ENCODE measurements at regions not wholly inside any gene's neighbourhood (a gene's known extent, or its start where the extent isn't known, plus 50 kb on each side); places are given as distances from the start of the nearest gene placed in this dataset.
"Not testable (repeated sequence)": the region's sequence is repeated elsewhere in the genome, so short reads cannot be mapped to it uniquely, and the experiment has no call there.

DNA sequence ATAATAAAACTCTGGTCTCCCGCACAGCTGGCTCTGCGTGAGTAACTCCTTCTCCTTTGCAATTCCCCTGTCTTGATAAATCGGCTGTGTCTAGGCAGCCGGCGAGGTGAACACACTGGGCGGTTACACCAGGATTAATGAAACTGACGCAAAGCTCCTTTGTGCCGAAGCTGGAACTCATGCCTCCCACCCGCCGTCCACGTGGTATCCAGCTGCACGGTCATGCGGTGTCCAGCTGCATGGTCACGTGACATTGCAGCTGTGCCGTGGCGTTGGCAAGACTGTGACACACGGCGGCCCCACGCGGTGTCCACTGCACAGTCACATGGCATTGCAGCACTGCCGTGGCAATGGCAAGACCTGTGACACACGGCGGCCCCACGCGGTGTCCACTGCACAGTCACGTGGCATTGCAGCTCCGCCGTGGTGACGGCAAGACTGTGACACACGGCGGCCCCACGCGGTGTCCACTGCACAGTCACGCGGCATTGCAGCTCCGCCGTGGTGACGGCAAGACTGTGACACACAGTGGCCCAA lies 350.6 kb downstream of the CNTNAP3B start:
- DNase-seq; H3K36me3 ChIP-seq (ENCODE audit: control insufficient read depth in 1 of 2, insufficient read depth in 2 of 2, low read length in 1 of 2); H3K4me3 ChIP-seq (ENCODE audit: low read length in 2 of 2); H3K27me3 ChIP-seq (ENCODE audit: control insufficient read depth in 1 of 2, insufficient read depth in 2 of 2, low read length in 1 of 2); intact Hi-C loops (cut with DNase I); H3K27ac ChIP-seq (ENCODE audit: low read depth in 1 of 2, low read length in 2 of 2); ATAC-seq (ENCODE audit: low FRiP score); H3K9me3 ChIP-seq (ENCODE audit: control insufficient read depth, low read length); H3K4me1 ChIP-seq (ENCODE audit: control insufficient read depth in 1 of 2, insufficient read depth in 2 of 2, low read length in 2 of 2): not testable (repeated sequence)
- WGBS, 2 donors: 97 to 98% methylated on average over 38 of the region's 38 CpGs

DNA sequence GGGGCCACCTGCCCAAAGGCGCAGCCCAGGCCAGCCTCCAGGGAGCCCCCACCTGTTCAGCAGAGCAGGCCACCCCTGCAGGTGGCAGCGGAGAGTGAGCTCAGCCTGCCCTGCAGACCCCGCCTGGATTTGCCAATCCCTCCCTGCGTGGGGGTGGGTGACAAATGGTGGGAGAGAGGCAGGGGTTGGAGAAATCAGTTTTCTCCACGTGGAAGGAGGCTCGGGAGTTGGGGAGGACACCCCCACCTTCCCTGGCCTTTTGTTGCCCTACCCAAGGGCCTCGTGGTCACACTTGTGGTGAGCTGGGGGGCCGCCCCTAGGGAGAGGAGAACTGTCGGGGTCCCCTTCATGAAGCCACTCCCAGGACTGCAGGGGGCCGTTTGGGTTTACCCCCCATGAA lies 351.7 kb downstream of the CNTNAP3B start:
- H3K36me3 ChIP-seq (ENCODE audit: control insufficient read depth in 1 of 2, insufficient read depth in 2 of 2, low read length in 1 of 2); H3K27me3 ChIP-seq (ENCODE audit: control insufficient read depth in 1 of 2, insufficient read depth in 2 of 2, low read length in 1 of 2); H3K4me1 ChIP-seq (ENCODE audit: control insufficient read depth in 1 of 2, insufficient read depth in 2 of 2, low read length in 2 of 2); H3K4me3 ChIP-seq (ENCODE audit: low read length in 2 of 2); H3K9me3 ChIP-seq (ENCODE audit: control insufficient read depth, low read length); ATAC-seq (ENCODE audit: low FRiP score); H3K27ac ChIP-seq (ENCODE audit: low read depth in 1 of 2, low read length in 2 of 2); intact Hi-C loops (cut with DNase I): not testable (repeated sequence)
- 81 to 86% methylated on average over 3 to 5 of the region's 10 CpGs for WGBS, 2 donors
- peak in 1 of 2 donors; percentile 38 for DNase-seq

GRCh38 chr9:41772541-41772940 lies 356.7 kb downstream of the CNTNAP3B start:
- H3K4me1 ChIP-seq (ENCODE audit: control insufficient read depth in 1 of 2, insufficient read depth in 2 of 2, low read length in 2 of 2); H3K27ac ChIP-seq (ENCODE audit: low read depth in 1 of 2, low read length in 2 of 2); intact Hi-C loops (cut with DNase I); H3K27me3 ChIP-seq (ENCODE audit: control insufficient read depth in 1 of 2, insufficient read depth in 2 of 2, low read length in 1 of 2); H3K9me3 ChIP-seq (ENCODE audit: control insufficient read depth, low read length); H3K36me3 ChIP-seq (ENCODE audit: control insufficient read depth in 1 of 2, insufficient read depth in 2 of 2, low read length in 1 of 2); ATAC-seq (ENCODE audit: low FRiP score); H3K4me3 ChIP-seq (ENCODE audit: low read length in 2 of 2): not testable (repeated sequence)
- peak in 1 of 2 donors; percentile 57 for DNase-seq
- WGBS, 2 donors: 60 to 75% methylated on average over 5 to 6 of the region's 7 CpGs

GRCh38 chr9:41771693-41772092 lies 357.5 kb downstream of the CNTNAP3B start:
- ATAC-seq (ENCODE audit: low FRiP score); H3K4me3 ChIP-seq (ENCODE audit: low read length in 2 of 2); intact Hi-C loops (cut with DNase I); H3K4me1 ChIP-seq (ENCODE audit: control insufficient read depth in 1 of 2, insufficient read depth in 2 of 2, low read length in 2 of 2); H3K9me3 ChIP-seq (ENCODE audit: control insufficient read depth, low read length); H3K36me3 ChIP-seq (ENCODE audit: control insufficient read depth in 1 of 2, insufficient read depth in 2 of 2, low read length in 1 of 2); H3K27ac ChIP-seq (ENCODE audit: low read depth in 1 of 2, low read length in 2 of 2); H3K27me3 ChIP-seq (ENCODE audit: control insufficient read depth in 1 of 2, insufficient read depth in 2 of 2, low read length in 1 of 2); DNase-seq: not testable (repeated sequence)
- 86 to 93% methylated on average over 4 to 5 of the region's 12 CpGs for WGBS, 2 donors

DNA sequence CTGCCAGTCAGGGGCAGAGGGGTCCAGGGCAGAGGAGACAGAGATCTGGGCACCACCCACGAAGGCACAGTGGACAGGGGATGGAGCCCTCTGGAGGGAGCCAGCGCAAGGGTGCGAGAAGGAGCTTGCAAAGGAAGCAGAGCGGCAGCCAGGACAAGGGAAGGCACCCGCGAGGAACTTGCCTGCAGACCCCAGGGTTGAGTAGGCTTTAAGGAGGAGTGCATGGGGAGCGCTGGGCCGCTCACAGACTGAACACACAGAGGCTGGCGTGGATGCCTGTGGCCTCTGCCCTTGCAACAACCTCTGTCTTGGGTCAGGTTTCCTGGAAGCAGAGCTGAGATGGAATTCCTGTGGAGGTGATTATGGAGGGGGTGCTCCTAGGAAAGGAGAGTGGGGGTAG lies 374.4 kb downstream of the CNTNAP3B start:
- H3K36me3 ChIP-seq (ENCODE audit: control insufficient read depth in 1 of 2, insufficient read depth in 2 of 2, low read length in 1 of 2); ATAC-seq (ENCODE audit: low FRiP score); H3K27me3 ChIP-seq (ENCODE audit: control insufficient read depth in 1 of 2, insufficient read depth in 2 of 2, low read length in 1 of 2); H3K27ac ChIP-seq (ENCODE audit: low read depth in 1 of 2, low read length in 2 of 2); H3K4me1 ChIP-seq (ENCODE audit: control insufficient read depth in 1 of 2, insufficient read depth in 2 of 2, low read length in 2 of 2); H3K9me3 ChIP-seq (ENCODE audit: control insufficient read depth, low read length); DNase-seq; H3K4me3 ChIP-seq (ENCODE audit: low read length in 2 of 2); intact Hi-C loops (cut with DNase I): not testable (repeated sequence)
- WGBS, 2 donors: 83 to 87% methylated on average over 8 of the region's 9 CpGs

- H3K27ac ChIP-seq (ENCODE audit: low read depth in 1 of 2, low read length in 2 of 2); intact Hi-C loops (cut with DNase I); H3K4me1 ChIP-seq (ENCODE audit: control insufficient read depth in 1 of 2, insufficient read depth in 2 of 2, low read length in 2 of 2); DNase-seq; H3K36me3 ChIP-seq (ENCODE audit: control insufficient read depth in 1 of 2, insufficient read depth in 2 of 2, low read length in 1 of 2); ATAC-seq (ENCODE audit: low FRiP score); H3K4me3 ChIP-seq (ENCODE audit: low read length in 2 of 2); H3K9me3 ChIP-seq (ENCODE audit: control insufficient read depth, low read length); H3K27me3 ChIP-seq (ENCODE audit: control insufficient read depth in 1 of 2, insufficient read depth in 2 of 2, low read length in 1 of 2): not testable (repeated sequence)
- WGBS, 2 donors: 80 to 84% methylated on average over 12 to 14 of the region's 15 CpGs
Observed at GRCh38 chr9:41754403-41754802, 374.8 kb downstream of the CNTNAP3B start.

DNA sequence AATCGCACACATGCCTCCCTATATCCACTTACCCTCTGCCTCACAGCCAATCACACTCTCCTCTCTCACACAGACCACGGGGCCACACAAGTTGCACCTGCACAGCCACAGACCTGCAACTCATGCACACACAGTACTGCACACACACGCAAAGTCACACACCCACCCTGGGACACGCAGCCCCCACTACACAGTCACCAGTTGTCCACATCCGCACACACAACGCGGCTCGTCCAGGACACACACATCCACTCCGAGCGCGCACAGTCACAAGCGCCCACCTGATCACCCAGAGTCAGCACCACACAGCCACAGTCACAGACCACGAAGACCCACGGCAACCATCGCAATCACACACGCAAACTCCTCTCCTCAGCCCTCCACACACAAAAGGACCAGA lies 387.3 kb downstream of the CNTNAP3B start:
- H3K36me3 ChIP-seq (ENCODE audit: control insufficient read depth in 1 of 2, insufficient read depth in 2 of 2, low read length in 1 of 2); H3K27me3 ChIP-seq (ENCODE audit: control insufficient read depth in 1 of 2, insufficient read depth in 2 of 2, low read length in 1 of 2); intact Hi-C loops (cut with DNase I); ATAC-seq (ENCODE audit: low FRiP score); H3K9me3 ChIP-seq (ENCODE audit: control insufficient read depth, low read length); H3K27ac ChIP-seq (ENCODE audit: low read depth in 1 of 2, low read length in 2 of 2); H3K4me3 ChIP-seq (ENCODE audit: low read length in 2 of 2); H3K4me1 ChIP-seq (ENCODE audit: control insufficient read depth in 1 of 2, insufficient read depth in 2 of 2, low read length in 2 of 2): not testable (repeated sequence)
- 94 to 98% methylated on average over 6 to 10 of the region's 16 CpGs for WGBS, 2 donors
- peak in 1 of 2 donors; percentile 45 for DNase-seq

- ATAC-seq (ENCODE audit: low FRiP score); H3K27me3 ChIP-seq (ENCODE audit: control insufficient read depth in 1 of 2, insufficient read depth in 2 of 2, low read length in 1 of 2); intact Hi-C loops (cut with DNase I); H3K4me3 ChIP-seq (ENCODE audit: low read length in 2 of 2); H3K9me3 ChIP-seq (ENCODE audit: control insufficient read depth, low read length); H3K36me3 ChIP-seq (ENCODE audit: control insufficient read depth in 1 of 2, insufficient read depth in 2 of 2, low read length in 1 of 2); H3K4me1 ChIP-seq (ENCODE audit: control insufficient read depth in 1 of 2, insufficient read depth in 2 of 2, low read length in 2 of 2); H3K27ac ChIP-seq (ENCODE audit: low read depth in 1 of 2, low read length in 2 of 2): not testable (repeated sequence)
- 0 to 3% methylated on average over 3 of the region's 5 CpGs for WGBS, 2 donors
- DNase-seq: peak; percentile 64 to 68
Observed at GRCh38 chr9:41741173-41741572, 388.1 kb downstream of the CNTNAP3B start.

DNA sequence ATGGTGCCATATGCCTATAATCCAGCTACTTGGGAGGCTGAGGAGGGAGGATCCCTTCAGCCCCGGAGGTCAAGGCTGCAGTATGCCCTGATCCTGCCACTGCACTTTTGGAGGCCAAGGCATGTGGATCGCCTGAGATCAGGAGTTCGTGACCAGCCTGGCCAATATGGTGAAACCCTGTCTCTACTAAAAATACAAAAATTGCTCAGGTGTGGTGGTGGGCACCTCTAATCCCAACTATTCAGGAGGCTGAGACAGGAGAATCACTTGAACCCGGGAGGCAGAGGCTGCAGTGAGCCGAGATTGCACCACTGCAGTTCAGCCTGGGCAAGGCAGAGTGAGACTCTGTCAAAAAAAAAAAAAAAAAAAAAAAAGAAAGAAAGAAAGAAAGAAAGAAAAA lies 390.5 kb downstream of the CNTNAP3B start:
- not testable (repeated sequence) for H3K4me1 ChIP-seq (ENCODE audit: control insufficient read depth in 1 of 2, insufficient read depth in 2 of 2, low read length in 2 of 2)
- 98% methylated on average over 5 of the region's 5 CpGs for WGBS, 2 donors

More for the DNA sequence above, 390.5 kb downstream of the CNTNAP3B start:
- DNase-seq; H3K27ac ChIP-seq (ENCODE audit: low read depth in 1 of 2, low read length in 2 of 2); intact Hi-C loops (cut with DNase I); H3K27me3 ChIP-seq (ENCODE audit: control insufficient read depth in 1 of 2, insufficient read depth in 2 of 2, low read length in 1 of 2); H3K4me3 ChIP-seq (ENCODE audit: low read length in 2 of 2); H3K36me3 ChIP-seq (ENCODE audit: control insufficient read depth in 1 of 2, insufficient read depth in 2 of 2, low read length in 1 of 2); ATAC-seq (ENCODE audit: low FRiP score); H3K9me3 ChIP-seq (ENCODE audit: control insufficient read depth, low read length): not testable (repeated sequence)

All from aorta (tissue), 5 donors.